ENCODE measurements at regions not wholly inside any gene's neighbourhood (a gene's known extent, or its start where the extent isn't known, plus 50 kb on each side); places are given as distances from the start of the nearest gene placed in this dataset.

- no peak for TF ChIP-seq CTCF (IDR thresholded peaks at IDR 0.05; ENCODE audit: low read depth, low read length, missing input control)
- no peak for TF ChIP-seq TAF1 (conservative IDR thresholded peaks at IDR 0.05)
- no peak for TF ChIP-seq GABPA (IDR thresholded peaks at IDR 0.05 in 1 of 2, conservative IDR thresholded peaks at IDR 0.05 in 1 of 2)
- no peak for TF ChIP-seq MAX (IDR thresholded peaks at IDR 0.05)
- TF ChIP-seq EGR1 (IDR thresholded peaks at IDR 0.05; ENCODE audit: low read depth in 2 of 2), result no peak
- TF ChIP-seq SP1 (IDR thresholded peaks at IDR 0.05), result no peak
These were observed 501.9 kb downstream of the TRHDE start for GRCh38 chr12:72774023-72774422.
